HEK293 (cell line): ENCODE measurements at regions not wholly inside any gene's neighbourhood (a gene's known extent, or its start where the extent isn't known, plus 50 kb on each side); places are given as distances from the start of the nearest gene placed in this dataset.
A peak's percentile ranks its signal among the peaks of the same experiment; 100 is the strongest.

ENCODE experiments used
- CTCF ChIA-PET: fragments of 350-600 bp; formaldehyde crosslinking; extraction: SDS; loops from one replicate; lab custom pipeline; 2021; ENCODE audit warnings: antibody characterized with exemption; lab: Yijun Ruan, JAX
- POLR2A ChIA-PET: fragments of 300-600 bp; formaldehyde crosslinking; extraction: SDS; loops from one replicate; lab custom pipeline; 2020; ENCODE audit warnings: antibody characterized with exemption, inconsistent platforms; lab: Yijun Ruan, JAX
- H3K27ac ChIP-seq: fragments of 200-500 bp; sonication (Bioruptor generic); 2 replicates; pipeline ENCODE4 v1.5.1; 2014; ENCODE audit warnings: low read depth, low read length, control low read depth, inconsistent platforms; ENCODE audit errors: extremely low read depth
- H3K36me3 ChIP-seq, 2 experiments: fragments of 200-500 bp in 1 of 2; sonication (Bioruptor generic) in 1 of 2; 1 replicate in 1 of 2; 2 replicates in 1 of 2; pipeline ENCODE4 v1.5.1; 2014 to 2017; ENCODE audit warnings: inconsistent platforms in 2 of 2, low read length in 2 of 2; ENCODE audit not compliant: control insufficient read depth in 2 of 2, insufficient read depth in 1 of 2
- H3K4me1 ChIP-seq: fragments of 200-500 bp; sonication (Bioruptor generic); 2 replicates; pipeline ENCODE4 v1.5.1; 2014; ENCODE audit warnings: mild to moderate bottlenecking, low read length, inconsistent platforms; ENCODE audit not compliant: control insufficient read depth, insufficient read depth
- H3K4me3 ChIP-seq: 2 replicates; pipeline ENCODE4 v1.5.1; 2011; ENCODE audit warnings: low read depth, mild to moderate bottlenecking, control low read depth, low read length, moderate library complexity
- H3K9me3 ChIP-seq: fragments of 200-500 bp; sonication (Bioruptor generic); 2 replicates; pipeline ENCODE4 v1.5.1; 2014; ENCODE audit warnings: low read depth, low read length, inconsistent platforms; ENCODE audit not compliant: control insufficient read depth, insufficient read depth
- BCL6B ChIP-seq: fragments of 450-650 bp; formaldehyde crosslinking; IDR thresholded peaks from 2 replicates; pipeline ENCODE4 v1.5.1; 2017; ENCODE audit warnings: missing biosample characterization, missing genetic modification characterization
- FEZF1 ChIP-seq: fragments of 450-650 bp; formaldehyde crosslinking; IDR thresholded peaks from 2 replicates; pipeline ENCODE4 v1.5.1; 2016; ENCODE audit warnings: missing biosample characterization, missing genetic modification characterization
- IKZF3 ChIP-seq: fragments of 450-650 bp; IDR thresholded peaks from 2 replicates; pipeline ENCODE4 v1.5.0; 2018; ENCODE audit warnings: missing biosample characterization, mild to moderate bottlenecking, missing genetic modification characterization, moderate library complexity
- SCRT1 ChIP-seq: fragments of 450-650 bp; formaldehyde crosslinking; IDR thresholded peaks from 2 replicates; pipeline ENCODE4 v1.5.1; 2016; ENCODE audit warnings: missing biosample characterization, missing genetic modification characterization, borderline replicate concordance
- ZBTB49 ChIP-seq: fragments of 450-650 bp; formaldehyde crosslinking; IDR thresholded peaks from 2 replicates; pipeline ENCODE4 v1.5.1; 2016; ENCODE audit warnings: missing biosample characterization, missing genetic modification characterization, low read depth
- ZFHX2 ChIP-seq: fragments of 450-650 bp; formaldehyde crosslinking; conservative IDR thresholded peaks from 2 replicates; pipeline ENCODE4 v1.5.1; 2016; ENCODE audit warnings: missing biosample characterization, missing genetic modification characterization
- ZIC2 ChIP-seq: fragments of 450-650 bp; formaldehyde crosslinking; IDR thresholded peaks from 2 replicates; pipeline ENCODE4 v1.5.1; 2016; ENCODE audit warnings: missing biosample characterization, missing genetic modification characterization
- ZNF157 ChIP-seq: fragments of 450-650 bp; formaldehyde crosslinking; IDR thresholded peaks from 2 replicates; pipeline ENCODE4 v1.5.1; 2016; ENCODE audit warnings: missing biosample characterization, missing genetic modification characterization
- ZNF175 ChIP-seq: fragments of 450-650 bp; formaldehyde crosslinking; IDR thresholded peaks from 2 replicates; pipeline ENCODE4 v1.5.1; 2016; ENCODE audit warnings: missing biosample characterization, missing genetic modification characterization
- ZNF266 ChIP-seq: fragments of 450-650 bp; formaldehyde crosslinking; IDR thresholded peaks from 2 replicates; pipeline ENCODE4 v1.5.1; 2016; ENCODE audit warnings: missing biosample characterization, missing genetic modification characterization, low read depth
- ZNF292 ChIP-seq: fragments of 450-650 bp; formaldehyde crosslinking; IDR thresholded peaks from 2 replicates; pipeline ENCODE4 v1.5.1; 2016; ENCODE audit warnings: low read depth, missing biosample characterization, missing genetic modification characterization, borderline replicate concordance
- ZNF501 ChIP-seq: fragments of 450-650 bp; formaldehyde crosslinking; IDR thresholded peaks from 2 replicates; pipeline ENCODE4 v1.5.1; 2016; ENCODE audit warnings: missing biosample characterization, missing genetic modification characterization
- ZNF510 ChIP-seq: fragments of 450-650 bp; formaldehyde crosslinking; IDR thresholded peaks from 2 replicates; pipeline ENCODE4 v1.5.1; 2018; ENCODE audit warnings: mild to moderate bottlenecking, missing genetic modification characterization, missing biosample characterization; ENCODE audit not compliant: insufficient replicate concordance
- ZNF529 ChIP-seq: fragments of 450-650 bp; formaldehyde crosslinking; IDR thresholded peaks from 2 replicates; pipeline ENCODE4 v1.5.1; 2017; ENCODE audit warnings: missing genetic modification characterization, missing biosample characterization; ENCODE audit not compliant: insufficient replicate concordance
- ZNF558 ChIP-seq: fragments of 450-650 bp; formaldehyde crosslinking; IDR thresholded peaks from 2 replicates; pipeline ENCODE4 v1.5.1; 2016; ENCODE audit warnings: missing biosample characterization, missing genetic modification characterization
- ZNF621 ChIP-seq: fragments of 450-650 bp; formaldehyde crosslinking; IDR thresholded peaks from 2 replicates; pipeline ENCODE4 v1.5.1; 2017; ENCODE audit warnings: missing biosample characterization, missing genetic modification characterization
- ZNF658 ChIP-seq: fragments of 450-650 bp; formaldehyde crosslinking; IDR thresholded peaks from 2 replicates; pipeline ENCODE4; 2016; ENCODE audit warnings: missing biosample characterization, missing genetic modification characterization
- ZNF747 ChIP-seq: fragments of 450-650 bp; formaldehyde crosslinking; IDR thresholded peaks from 2 replicates; pipeline ENCODE4 v1.5.1; 2016; ENCODE audit warnings: missing biosample characterization, missing genetic modification characterization
- ZNF768 ChIP-seq: fragments of 450-650 bp; formaldehyde crosslinking; IDR thresholded peaks from 2 replicates; pipeline ENCODE4 v1.5.1; 2018; ENCODE audit warnings: missing biosample characterization, mild to moderate bottlenecking, missing genetic modification characterization
- ZNF792 ChIP-seq: fragments of 450-650 bp; formaldehyde crosslinking; IDR thresholded peaks from 2 replicates; pipeline ENCODE4 v1.5.1; 2016; ENCODE audit warnings: missing biosample characterization, missing genetic modification characterization
- TF ChIP-seq, protein P1 (sequence below): fragments of 450-650 bp; formaldehyde crosslinking; IDR thresholded peaks from 2 replicates; pipeline ENCODE4 v1.5.1; 2016; ENCODE audit warnings: missing biosample characterization, missing genetic modification characterization

- Histone ChIP-seq H3K4me1 (no peaks in the 10 kb centered on the region), H3K4me3 (no peak overlapping the region), H3K27ac (no peak overlapping the region), H3K36me3 (no peaks in the 10 kb centered on the region), H3K9me3 (no peaks in the 10 kb centered on the region)
- TF ChIP-seq ZNF157 (tag by site-specific recombination), result no peak
- TF ChIP-seq ZNF266 (tag by site-specific recombination), result no peak
- TF ChIP-seq ZNF658 (tag by site-specific recombination), result no peak
- TF ChIP-seq ZBTB49 (tag by site-specific recombination), result no peak
- TF ChIP-seq ZNF529 (tag by site-specific recombination), result no peak
- TF ChIP-seq ZNF510 (tag by site-specific recombination), result no peak
- no peak for TF ChIP-seq ZNF747 (tag by site-specific recombination)
- no peak for TF ChIP-seq IKZF3
- TF ChIP-seq ZNF292, result no peak
- TF ChIP-seq ZNF768 (tag by site-specific recombination), result no peak
- TF ChIP-seq, protein P1, sequence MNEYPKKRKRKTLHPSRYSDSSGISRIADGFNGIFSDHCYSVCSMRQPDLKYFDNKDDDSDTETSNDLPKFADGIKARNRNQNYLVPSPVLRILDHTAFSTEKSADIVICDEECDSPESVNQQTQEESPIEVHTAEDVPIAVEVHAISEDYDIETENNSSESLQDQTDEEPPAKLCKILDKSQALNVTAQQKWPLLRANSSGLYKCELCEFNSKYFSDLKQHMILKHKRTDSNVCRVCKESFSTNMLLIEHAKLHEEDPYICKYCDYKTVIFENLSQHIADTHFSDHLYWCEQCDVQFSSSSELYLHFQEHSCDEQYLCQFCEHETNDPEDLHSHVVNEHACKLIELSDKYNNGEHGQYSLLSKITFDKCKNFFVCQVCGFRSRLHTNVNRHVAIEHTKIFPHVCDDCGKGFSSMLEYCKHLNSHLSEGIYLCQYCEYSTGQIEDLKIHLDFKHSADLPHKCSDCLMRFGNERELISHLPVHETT (tag by site-specific recombination), result no peak
- TF ChIP-seq ZNF558 (tag by site-specific recombination), result no peak
- no peak for TF ChIP-seq ZNF501
- TF ChIP-seq BCL6B (tag by site-specific recombination), result no peak
- no peak for TF ChIP-seq SCRT1 (tag by site-specific recombination)
- no peak for TF ChIP-seq FEZF1 (tag by site-specific recombination)
- ChIA-PET CTCF (no interaction called here), POLR2A (no interaction called here)
These were observed 452.8 kb upstream of the SEMA6A start for GRCh38 chr5:117027384-117027783.

DNA sequence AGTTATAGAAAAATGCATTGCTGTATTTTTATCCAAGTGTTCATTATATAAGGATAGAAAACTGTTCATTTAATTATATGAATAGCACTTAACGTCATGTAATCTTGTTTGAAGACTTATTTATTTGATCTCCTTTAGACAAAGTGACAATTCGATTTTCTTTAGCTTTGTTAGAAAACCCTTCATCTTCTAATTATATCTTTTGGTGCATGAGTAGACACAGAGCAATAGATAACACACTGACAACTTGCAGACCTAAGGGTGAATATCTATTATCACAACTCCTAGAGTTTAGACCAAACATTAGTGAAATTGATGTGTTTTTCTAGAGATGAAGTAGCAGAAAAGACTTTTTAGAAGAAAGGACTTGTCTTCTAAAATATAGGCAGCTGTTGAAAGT is 446.4 kb upstream of the SEMA6A start:
- Histone ChIP-seq H3K36me3 (no peaks in the 10 kb centered on the region), H3K9me3 (no peaks in the 10 kb centered on the region), H3K4me1 (no peaks in the 10 kb centered on the region), H3K4me3 (no peak overlapping the region)
- no peak for TF ChIP-seq ZNF792 (tag by site-specific recombination)
- TF ChIP-seq ZNF558 (tag by site-specific recombination), result no peak
- TF ChIP-seq ZNF621 (tag by site-specific recombination), result no peak
- TF ChIP-seq, all 188 proteins: peak for 0
- ChIA-PET CTCF (no interaction called here), POLR2A (no interaction called here)
- no peak overlapping the region for H3K27ac ChIP-seq

- CTCF ChIA-PET, result no interaction called here
- no peaks in the 10 kb centered on the region for H3K4me1 ChIP-seq
- no peaks in the 10 kb centered on the region for H3K9me3 ChIP-seq
- POLR2A ChIA-PET, result no interaction called here
- H3K36me3 ChIP-seq, result no peaks in the 10 kb centered on the region
- TF ChIP-seq ZIC2 (tag by site-specific recombination) (peak; percentile 61), ZFHX2 (tag by site-specific recombination) (no peak), ZNF175 (no peak), ZNF792 (tag by site-specific recombination) (no peak)
- TF ChIP-seq, protein P1 (tag by site-specific recombination), result no peak
- no peak overlapping the region for H3K27ac ChIP-seq
- no peak overlapping the region for H3K4me3 ChIP-seq
These were observed 438.8 kb upstream of the SEMA6A start for GRCh38 chr5:117013280-117013877.
